GM10248 (cell line): ENCODE measurements at regions not wholly inside any gene's neighbourhood (a gene's known extent, or its start where the extent isn't known, plus 50 kb on each side); places are given as distances from the start of the nearest gene placed in this dataset.
"Not testable (repeated sequence)": the region's sequence is repeated elsewhere in the genome, so short reads cannot be mapped to it uniquely, and the experiment has no call there.

Experiments
- CTCF ChIA-PET: fragments of 300-600 bp; sonication (Branson Sonifier 250); formaldehyde crosslinking; extraction: SDS; loops from one replicate; lab custom pipeline; 2021; ENCODE audit warnings: antibody characterized with exemption; lab: Yijun Ruan, JAX
- POLR2A ChIA-PET: fragments of 350-650 bp; sonication (Branson Sonifier 250); formaldehyde crosslinking; extraction: SDS; loops from one replicate; lab custom pipeline; 2020; ENCODE audit warnings: antibody characterized with exemption; lab: Yijun Ruan, JAX
- DNase-seq: peaks from one replicate; pipeline ENCODE4 v3.0.0; 2012; ENCODE audit errors: extremely low spot score
- CTCF ChIP-seq: IDR thresholded peaks from 2 replicates; pipeline ENCODE4 v1.5.1; 2012; ENCODE audit warnings: mild to moderate bottlenecking, low read depth; ENCODE audit errors: extremely low read depth, missing control alignments, control extremely low read depth

DNA sequence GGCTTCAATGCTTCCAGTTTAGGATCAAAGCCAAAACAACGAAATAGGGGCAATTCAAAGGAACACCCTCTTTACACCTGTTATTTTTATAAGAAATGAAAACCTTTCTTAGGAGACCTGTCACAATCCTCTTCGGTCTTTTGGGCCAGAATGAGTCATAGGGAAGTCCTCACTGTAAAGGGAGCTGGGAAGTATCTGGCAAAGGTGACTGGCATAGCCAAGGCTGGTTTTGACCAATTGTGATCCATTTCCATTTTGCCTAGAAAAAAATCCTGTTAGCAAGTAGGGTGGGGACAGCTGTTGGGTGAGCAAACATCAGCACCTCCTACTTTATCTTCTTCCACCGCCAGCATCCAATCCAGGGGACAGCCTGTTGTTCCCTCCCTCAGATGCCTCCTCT, 343.2 kb upstream of the SULF2 start:
- POLR2A ChIA-PET, result no interaction called here
- DNase-seq, result no peak
- TF ChIP-seq CTCF, result no peak
- CTCF ChIA-PET, result no interaction called here

- DNase-seq, POLR2A ChIA-PET, CTCF ChIA-PET: not testable (repeated sequence)
Measured at GRCh38 chr20:48127964-48128363, 342.7 kb upstream of the SULF2 start.

- CTCF ChIA-PET, result interaction anchor here (0.9 kb wide), 1 partner anchor 71 kb away, joined by 3 read pairs; no protein-coding TSS in a partner anchor
- DNase-seq, POLR2A ChIA-PET: not testable (repeated sequence)
Measured at GRCh38 chr20:48127133-48127532, 341.9 kb upstream of the SULF2 start.

DNA sequence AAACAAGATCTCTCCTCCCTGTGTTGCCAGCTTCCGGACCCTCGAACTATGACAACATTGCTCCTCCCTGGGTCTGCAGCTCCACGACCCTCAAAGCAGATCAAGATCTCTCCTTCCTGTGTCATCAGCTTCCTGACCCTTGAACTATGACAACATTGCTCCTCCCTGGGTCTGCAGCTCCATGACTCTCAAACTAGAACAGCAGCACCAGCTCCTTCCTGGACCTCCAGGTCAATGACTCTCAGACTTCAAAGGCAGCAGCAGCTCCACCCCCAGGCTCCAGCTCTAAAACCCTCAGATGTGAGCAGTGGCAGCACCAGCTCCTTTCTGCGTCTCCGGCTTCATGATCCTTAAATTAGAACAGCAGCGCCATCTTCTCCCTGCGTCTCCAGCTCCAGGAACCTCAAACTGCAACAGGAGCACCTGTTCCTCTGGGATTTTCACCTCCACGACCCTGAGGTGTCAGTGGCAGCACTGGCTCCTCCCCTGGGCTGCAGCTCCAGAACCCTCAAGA, 341.0 kb upstream of the SULF2 start:
- no peak for TF ChIP-seq CTCF
- POLR2A ChIA-PET, result no interaction called here
- DNase-seq, result no peak
- CTCF ChIA-PET, result interaction anchor here (0.9 kb wide), 1 partner anchor 71 kb away, joined by 3 read pairs; no protein-coding TSS in a partner anchor

GRCh38 chr20:48124960-48125359, 339.7 kb upstream of the SULF2 start:
- POLR2A ChIA-PET, result no interaction called here
- CTCF ChIA-PET, result interaction anchor here (1.2 kb wide), 1 partner anchor 339 kb away, joined by 3 read pairs; no protein-coding TSS in a partner anchor
- DNase-seq, result no peak
- no peak for TF ChIP-seq CTCF

DNA sequence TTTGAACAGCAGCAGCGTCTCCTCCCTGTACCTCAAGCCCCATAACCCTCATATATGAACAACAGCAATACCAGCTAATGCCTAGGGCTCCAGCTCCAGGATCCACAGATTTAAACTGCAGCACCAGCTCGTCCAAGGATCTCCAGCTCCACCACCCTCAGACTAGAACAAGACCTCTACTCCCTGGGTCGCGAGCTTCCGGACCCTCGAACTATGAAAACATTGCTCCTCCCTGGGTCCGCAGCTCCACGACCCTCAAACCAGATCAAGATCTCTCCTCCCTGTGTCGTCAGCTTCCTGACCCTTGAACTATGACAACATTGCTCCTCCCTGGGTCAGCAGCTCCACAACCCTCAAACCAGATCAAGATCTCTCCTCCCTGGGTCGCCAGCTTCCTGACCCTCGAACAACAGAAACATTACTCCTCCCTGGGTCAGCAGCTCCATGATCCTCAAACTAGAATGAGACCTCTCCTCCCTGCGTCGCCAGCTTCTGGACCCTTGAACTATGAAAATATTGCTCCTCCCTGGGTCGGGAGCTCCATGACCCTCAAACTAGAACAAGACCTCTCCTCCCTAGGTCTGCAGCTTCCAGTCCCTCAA, 339.0 kb upstream of the SULF2 start:
- TF ChIP-seq CTCF, result no peak
- POLR2A ChIA-PET, result no interaction called here
- no peak for DNase-seq
- CTCF ChIA-PET, result interaction anchor here (1.2 kb wide), 1 partner anchor 338 kb away, joined by 3 read pairs; no protein-coding TSS in a partner anchor

- POLR2A ChIA-PET, result no interaction called here
- DNase-seq, result no peak
- no peak for TF ChIP-seq CTCF
- CTCF ChIA-PET, result no interaction called here
Measured at GRCh38 chr20:48120120-48120519, 334.8 kb upstream of the SULF2 start.

- POLR2A ChIA-PET, DNase-seq, CTCF ChIA-PET: not testable (repeated sequence)
Measured at GRCh38 chr20:48119389-48119788, 334.1 kb upstream of the SULF2 start.
